Loucy (cell line): ENCODE measurements at regions not wholly inside any gene's neighbourhood (a gene's known extent, or its start where the extent isn't known, plus 50 kb on each side); places are given as distances from the start of the nearest gene placed in this dataset.

Experiments used
- H2AFZ ChIP-seq: fragments of 200-600 bp; sonication (generic); 2 replicates; pipeline ENCODE4 v1.6.0; 2016; ENCODE audit warnings: antibody characterized with exemption, mild to moderate bottlenecking, low read length, moderate library complexity
- H3F3A ChIP-seq: fragments of 200-600 bp; 2 replicates; pipeline ENCODE4 v1.6.0; 2016; ENCODE audit warnings: antibody characterized with exemption, low read depth, mild to moderate bottlenecking
- H3K27me3 ChIP-seq: fragments of 200-600 bp; sonication (generic); 2 replicates; pipeline ENCODE4 v1.6.1; 2014; ENCODE audit warnings: low read length, mild to moderate bottlenecking; ENCODE audit not compliant: insufficient read depth, poor library complexity, severe bottlenecking
- H3K36me3 ChIP-seq: fragments of 200-600 bp; sonication (generic); 2 replicates; pipeline ENCODE4 v1.6.1; 2016; ENCODE audit warnings: low read length; ENCODE audit not compliant: insufficient read depth
- H3K4me1 ChIP-seq: fragments of 200-600 bp; sonication (generic); 2 replicates; pipeline ENCODE4 v1.5.1; 2014; ENCODE audit warnings: low read length, mild to moderate bottlenecking; ENCODE audit not compliant: insufficient read depth, poor library complexity, severe bottlenecking
- H3K4me2 ChIP-seq: fragments of 200-600 bp; sonication (generic); 2 replicates; pipeline ENCODE4 v1.6.0; 2014; ENCODE audit warnings: antibody characterized with exemption, low read length, low read depth, mild to moderate bottlenecking; ENCODE audit not compliant: poor library complexity, severe bottlenecking
- H3K4me3 ChIP-seq: fragments of 200-600 bp; sonication (generic); 2 replicates; pipeline ENCODE4 v1.5.1; 2014; ENCODE audit warnings: low read length, mild to moderate bottlenecking, mixed read lengths; ENCODE audit not compliant: poor library complexity, severe bottlenecking
- H3K79me2 ChIP-seq: fragments of 200-600 bp; sonication (generic); 2 replicates; pipeline ENCODE4 v1.6.1; 2014; ENCODE audit warnings: low read length; ENCODE audit not compliant: insufficient read depth
- H3K9ac ChIP-seq: fragments of 200-600 bp; sonication (generic); 2 replicates; pipeline ENCODE4 v1.6.0; 2014; ENCODE audit warnings: mild to moderate bottlenecking, low read depth, low read length, moderate library complexity; ENCODE audit not compliant: poor library complexity, severe bottlenecking
- H3K9me2 ChIP-seq: fragments of 200-600 bp; sonication (generic); replicated peaks from 2 replicates; pipeline ENCODE4 v1.6.1; 2016; ENCODE audit warnings: low read depth, low read length, mixed read lengths
- H3K9me3 ChIP-seq: fragments of 200-600 bp; sonication (generic); 2 replicates; pipeline ENCODE4 v1.6.1; 2014; ENCODE audit warnings: mild to moderate bottlenecking, antibody characterized with exemption, low read length, low read depth; ENCODE audit not compliant: insufficient read depth
- H4K20me1 ChIP-seq: fragments of 200-600 bp; sonication (generic); 2 replicates; pipeline ENCODE4 v1.6.0; 2014; ENCODE audit warnings: antibody characterized with exemption, low read length, mild to moderate bottlenecking; ENCODE audit not compliant: insufficient read depth, poor library complexity, severe bottlenecking
- EZH2phosphoT487 ChIP-seq: fragments of 200-600 bp; IDR thresholded peaks from 2 replicates; pipeline ENCODE4 v1.6.1; 2018; ENCODE audit warnings: antibody characterized with exemption, mild to moderate bottlenecking, moderate library complexity, borderline replicate concordance
- TF ChIP-seq, protein P1 (sequence below): fragments of 200-600 bp; sonication (generic); conservative IDR thresholded peaks from 2 replicates; pipeline ENCODE4 v1.5.1; 2014; ENCODE audit warnings: mild to moderate bottlenecking, antibody characterized with exemption, low read length

DNA sequence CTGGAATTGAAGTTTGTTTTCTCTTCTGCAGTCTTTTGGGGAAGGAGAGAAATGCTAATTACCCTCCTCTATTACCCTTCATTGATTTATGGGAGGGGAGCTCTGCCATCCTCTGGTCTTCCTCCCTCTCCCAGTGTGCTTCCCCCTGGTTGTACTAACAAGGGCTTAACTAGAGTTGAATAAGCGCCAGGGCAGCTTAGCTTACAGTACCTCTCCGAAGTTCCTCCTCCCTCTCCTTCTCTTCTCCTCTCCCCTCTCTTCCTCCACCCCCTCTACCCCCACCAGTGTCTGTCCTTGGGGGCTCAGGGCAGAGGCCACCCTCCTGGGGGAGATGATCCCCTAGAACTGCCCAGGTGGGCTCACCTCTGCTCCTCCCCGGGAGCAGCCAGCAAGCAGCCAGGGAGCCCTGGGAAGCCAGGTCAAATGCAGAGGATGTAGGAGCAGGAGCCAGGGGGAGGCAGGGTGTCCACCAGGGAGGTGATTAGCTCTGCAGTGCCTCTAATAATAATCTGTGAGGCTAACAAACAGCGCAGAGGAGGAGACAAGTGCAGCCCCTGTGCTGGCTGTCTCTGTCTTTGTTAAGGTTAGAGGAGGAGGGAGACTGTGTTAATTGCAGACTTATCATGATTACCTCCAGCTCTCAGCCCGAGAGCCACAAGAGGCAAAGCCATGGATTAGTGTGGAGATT is 191.6 kb upstream of the CADM1 start:
- Histone ChIP-seq H3F3A (no peaks in the 10 kb centered on the region), H4K20me1 (no peaks in the 10 kb centered on the region), H3K4me1 (no peaks in the 10 kb centered on the region), H3K36me3 (no peaks in the 10 kb centered on the region), H3K9ac (no peak overlapping the region), H2AFZ (no peak overlapping the region), H3K9me2 (no peaks in the 10 kb centered on the region), H3K4me2 (no peak overlapping the region), H3K79me2 (no peaks in the 10 kb centered on the region), H3K27me3 (no peaks in the 10 kb centered on the region), H3K9me3 (peaks cover 7% of the 10 kb centered on the region; the same call in 1 of the 2 replicates), H3K4me3 (no peak overlapping the region)
- TF ChIP-seq, protein P1, sequence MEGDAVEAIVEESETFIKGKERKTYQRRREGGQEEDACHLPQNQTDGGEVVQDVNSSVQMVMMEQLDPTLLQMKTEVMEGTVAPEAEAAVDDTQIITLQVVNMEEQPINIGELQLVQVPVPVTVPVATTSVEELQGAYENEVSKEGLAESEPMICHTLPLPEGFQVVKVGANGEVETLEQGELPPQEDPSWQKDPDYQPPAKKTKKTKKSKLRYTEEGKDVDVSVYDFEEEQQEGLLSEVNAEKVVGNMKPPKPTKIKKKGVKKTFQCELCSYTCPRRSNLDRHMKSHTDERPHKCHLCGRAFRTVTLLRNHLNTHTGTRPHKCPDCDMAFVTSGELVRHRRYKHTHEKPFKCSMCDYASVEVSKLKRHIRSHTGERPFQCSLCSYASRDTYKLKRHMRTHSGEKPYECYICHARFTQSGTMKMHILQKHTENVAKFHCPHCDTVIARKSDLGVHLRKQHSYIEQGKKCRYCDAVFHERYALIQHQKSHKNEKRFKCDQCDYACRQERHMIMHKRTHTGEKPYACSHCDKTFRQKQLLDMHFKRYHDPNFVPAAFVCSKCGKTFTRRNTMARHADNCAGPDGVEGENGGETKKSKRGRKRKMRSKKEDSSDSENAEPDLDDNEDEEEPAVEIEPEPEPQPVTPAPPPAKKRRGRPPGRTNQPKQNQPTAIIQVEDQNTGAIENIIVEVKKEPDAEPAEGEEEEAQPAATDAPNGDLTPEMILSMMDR, result no peak
- no peak for TF ChIP-seq EZH2phosphoT487

DNA sequence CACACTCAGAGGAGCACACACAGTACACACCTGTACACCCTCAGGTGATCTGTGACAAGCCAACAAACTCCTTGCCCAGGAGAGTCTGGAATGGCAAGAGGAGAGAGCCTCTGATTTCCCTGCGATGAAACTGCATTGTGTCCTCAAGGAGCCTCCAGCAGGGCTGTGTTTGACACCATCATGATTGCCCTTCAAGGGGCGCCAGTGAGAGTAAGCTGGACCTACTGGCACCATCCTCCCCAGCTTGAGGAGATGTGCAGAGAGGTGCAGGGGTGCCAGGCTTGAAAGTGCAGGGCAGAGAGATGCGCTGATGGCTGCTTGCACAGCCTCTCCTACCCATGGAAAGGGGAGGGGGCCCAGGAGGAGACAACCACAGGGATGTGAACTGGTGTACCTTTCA is 188.8 kb upstream of the CADM1 start:
- H3K36me3 ChIP-seq, result no peaks in the 10 kb centered on the region
- H3K9ac ChIP-seq, result no peak overlapping the region
- H3F3A ChIP-seq, result no peaks in the 10 kb centered on the region
- no peaks in the 10 kb centered on the region for H3K9me3 ChIP-seq
- TF ChIP-seq, protein P1, result no peak
- TF ChIP-seq EZH2phosphoT487, result no peak
- H3K4me2 ChIP-seq, result no peak overlapping the region
- no peak overlapping the region for H2AFZ ChIP-seq
- H3K9me2 ChIP-seq, result no peaks in the 10 kb centered on the region
- H3K79me2 ChIP-seq, result no peaks in the 10 kb centered on the region
- no peak overlapping the region for H3K4me3 ChIP-seq
- no peaks in the 10 kb centered on the region for H3K4me1 ChIP-seq
- H3K27me3 ChIP-seq, result no peaks in the 10 kb centered on the region
- no peaks in the 10 kb centered on the region for H4K20me1 ChIP-seq

DNA sequence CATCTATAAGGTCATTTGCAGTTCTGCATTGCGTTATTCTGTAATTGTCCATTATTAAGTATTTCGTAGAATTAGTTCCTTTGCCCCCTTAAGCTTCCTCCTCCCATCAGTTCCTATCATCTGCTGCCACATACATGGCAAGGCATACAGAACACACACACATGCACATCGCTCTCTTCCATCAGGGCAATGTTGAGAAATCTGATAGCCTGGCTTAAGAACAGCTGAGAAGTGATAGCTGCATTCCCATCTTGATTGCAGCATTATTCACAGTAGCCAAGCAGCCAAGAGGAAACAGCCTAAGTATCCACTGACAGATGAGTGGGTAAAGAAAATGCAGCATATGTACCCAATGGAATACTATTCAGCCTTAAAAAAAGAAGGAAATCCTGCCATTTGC is 186.8 kb upstream of the CADM1 start:
- no peaks in the 10 kb centered on the region for H3K36me3 ChIP-seq
- H3K4me3 ChIP-seq, result no peak overlapping the region
- H3K9me3 ChIP-seq, result no peaks in the 10 kb centered on the region
- H4K20me1 ChIP-seq, result no peaks in the 10 kb centered on the region
- H2AFZ ChIP-seq, result no peak overlapping the region
- no peaks in the 10 kb centered on the region for H3K27me3 ChIP-seq
- no peaks in the 10 kb centered on the region for H3F3A ChIP-seq
- no peak for TF ChIP-seq EZH2phosphoT487
- TF ChIP-seq, protein P1, result no peak
- H3K9ac ChIP-seq, result no peak overlapping the region
- H3K4me2 ChIP-seq, result no peak overlapping the region
- H3K79me2 ChIP-seq, result no peaks in the 10 kb centered on the region
- H3K4me1 ChIP-seq, result no peaks in the 10 kb centered on the region
- no peaks in the 10 kb centered on the region for H3K9me2 ChIP-seq
